ENCODE measurements at regions not wholly inside any gene's neighbourhood (a gene's known extent, or its start where the extent isn't known, plus 50 kb on each side); places are given as distances from the start of the nearest gene placed in this dataset.
"Not testable (repeated sequence)": the region's sequence is repeated elsewhere in the genome, so short reads cannot be mapped to it uniquely, and the experiment has no call there.

GRCh38 chr2:121070061-121070460, 214.9 kb downstream of the TFCP2L1 start:
- TF ChIP-seq POLR2A, POLR2AphosphoS5 (IDR thresholded peaks at IDR 0.05): not testable (repeated sequence)

Data from stomach (tissue), 4 donors.